Mesendoderm (in vitro differentiated cells): ENCODE measurements at regions not wholly inside any gene's neighbourhood (a gene's known extent, or its start where the extent isn't known, plus 50 kb on each side); places are given as distances from the start of the nearest gene placed in this dataset.

Experiments used
- DNase-seq: peaks from one replicate; pipeline ENCODE4 v3.0.0; 2013
- H2AK5ac ChIP-seq: 2 replicates; pipeline ENCODE4 v1.6.1; 2013; ENCODE audit warnings: low read length, inconsistent platforms
- H2BK120ac ChIP-seq: 2 replicates; pipeline ENCODE4 v1.6.1; 2013; ENCODE audit warnings: low read depth, mild to moderate bottlenecking, low read length, moderate library complexity, mixed read lengths
- H2BK15ac ChIP-seq: replicated peaks from 2 replicates; pipeline ENCODE4 v1.6.1; 2013; ENCODE audit warnings: low read depth, mild to moderate bottlenecking, moderate library complexity
- H2BK5ac ChIP-seq: 2 replicates; pipeline ENCODE4 v1.6.1; 2013; ENCODE audit warnings: low read length, inconsistent platforms
- H3K18ac ChIP-seq: 2 replicates; pipeline ENCODE4 v1.6.1; 2013; ENCODE audit warnings: mild to moderate bottlenecking, low read length, mixed read lengths
- H3K23ac ChIP-seq: one replicate; pipeline ENCODE4 v1.6.1; 2013; ENCODE audit warnings: low read length
- H3K27ac ChIP-seq: 2 replicates; pipeline ENCODE4 v1.5.1; 2013; ENCODE audit warnings: low read depth, mild to moderate bottlenecking, inconsistent platforms, low read length, moderate library complexity
- H3K27me3 ChIP-seq: 2 replicates; pipeline ENCODE4 v1.6.1; 2013; ENCODE audit warnings: low read length, control low read depth, mild to moderate bottlenecking, inconsistent platforms; ENCODE audit not compliant: insufficient read depth, poor library complexity
- H3K36me3 ChIP-seq: 2 replicates; pipeline ENCODE4 v1.6.1; 2013; ENCODE audit warnings: low read length, inconsistent platforms; ENCODE audit not compliant: control insufficient read depth, insufficient read depth
- H3K4ac ChIP-seq: one replicate; pipeline ENCODE4 v1.6.1; 2013; ENCODE audit warnings: low read depth, mild to moderate bottlenecking, low read length, moderate library complexity
- H3K4me1 ChIP-seq: 2 replicates; pipeline ENCODE4 v1.6.1; 2013; ENCODE audit warnings: low read depth, low read length, inconsistent platforms; ENCODE audit not compliant: control insufficient read depth
- H3K4me2 ChIP-seq: 2 replicates; pipeline ENCODE4 v1.6.1; 2013; ENCODE audit warnings: low read length
- H3K4me3 ChIP-seq: 2 replicates; pipeline ENCODE4 v1.5.1; 2013; ENCODE audit warnings: mild to moderate bottlenecking, low read length
- H3K56ac ChIP-seq: one replicate; pipeline ENCODE4 v1.6.1; 2013; ENCODE audit warnings: low read length
- H3K79me1 ChIP-seq: 2 replicates; pipeline ENCODE4 v1.6.1; 2013; ENCODE audit warnings: low read length, inconsistent platforms
- H3K79me2 ChIP-seq: 2 replicates; pipeline ENCODE4 v1.6.1; 2013; ENCODE audit warnings: mild to moderate bottlenecking, low read length; ENCODE audit not compliant: control insufficient read depth, insufficient read depth
- H3K9ac ChIP-seq: 2 replicates; pipeline ENCODE4 v1.6.1; 2013; ENCODE audit warnings: low read length, inconsistent platforms
- H4K5ac ChIP-seq: one replicate; pipeline ENCODE4 v1.6.1; 2013; ENCODE audit warnings: low read length
- H4K8ac ChIP-seq: one replicate; pipeline ENCODE4 v1.6.1; 2013; ENCODE audit warnings: low read depth, mild to moderate bottlenecking, control low read depth, low read length, moderate library complexity
- WGBS: extraction: QIAGEN DNeasy Blood & Tissue Kit; methylation state at CpG from one replicate; pipeline ENCODE4 v1.1.7; 2013; ENCODE audit warnings: low lambda C conversion rate, missing lambda C conversion rate; ENCODE audit not compliant: insufficient coverage; ENCODE audit errors: extremely low coverage; 5-methylcytosine and 5-hydroxymethylcytosine counted together

- Histone ChIP-seq H2BK15ac (no peak overlapping the region), H3K79me2 (no peaks in the 10 kb centered on the region), H3K36me3 (no peaks in the 10 kb centered on the region), H3K4me2 (no peak overlapping the region), H3K18ac (no peak overlapping the region), H3K4ac (no peak overlapping the region), H2AK5ac (no peak overlapping the region), H3K27me3 (no peaks in the 10 kb centered on the region), H3K23ac (no peak overlapping the region), H2BK5ac (no peak overlapping the region), H3K4me3 (no peak overlapping the region), H2BK120ac (no peak overlapping the region), H4K5ac (no peak overlapping the region), H3K79me1 (no peaks in the 10 kb centered on the region), H3K4me1 (no peaks in the 10 kb centered on the region), H4K8ac (no peak overlapping the region), H3K9ac (no peak overlapping the region), H3K56ac (no peak overlapping the region), H3K27ac (no peak overlapping the region)
- DNase-seq, result no peak
Observed at GRCh38 chr5:165673499-165673898, 2168.1 kb downstream of the MAT2B start.

GRCh38 chr5:165695796-165696195 is 2190.4 kb downstream of the MAT2B start:
- no peak overlapping the region for H3K56ac ChIP-seq
- no peaks in the 10 kb centered on the region for H3K4me1 ChIP-seq
- H3K27me3 ChIP-seq, result no peaks in the 10 kb centered on the region
- H4K5ac ChIP-seq, result no peak overlapping the region
- no peak overlapping the region for H3K4ac ChIP-seq
- no peaks in the 10 kb centered on the region for H3K79me1 ChIP-seq
- WGBS, result no CpG with 5 or more reads among the region's 1 CpG
- H3K27ac ChIP-seq, result no peak overlapping the region
- H3K36me3 ChIP-seq, result no peaks in the 10 kb centered on the region
- H3K9ac ChIP-seq, result no peak overlapping the region
- no peak overlapping the region for H2BK5ac ChIP-seq
- no peak overlapping the region for H3K4me3 ChIP-seq
- H3K18ac ChIP-seq, result no peak overlapping the region
- no peak for DNase-seq
- H3K4me2 ChIP-seq, result no peak overlapping the region
- no peak overlapping the region for H4K8ac ChIP-seq
- no peaks in the 10 kb centered on the region for H3K79me2 ChIP-seq
- no peak overlapping the region for H2BK15ac ChIP-seq
- no peak overlapping the region for H3K23ac ChIP-seq
- H2AK5ac ChIP-seq, result no peak overlapping the region
- no peak overlapping the region for H2BK120ac ChIP-seq

- Histone ChIP-seq H3K36me3 (no peaks in the 10 kb centered on the region), H4K5ac (no peak overlapping the region), H3K27ac (no peak overlapping the region), H3K27me3 (no peaks in the 10 kb centered on the region), H3K4ac (no peak overlapping the region), H3K4me3 (no peak overlapping the region), H2AK5ac (no peak overlapping the region), H3K18ac (no peak overlapping the region), H3K56ac (no peak overlapping the region), H3K23ac (no peak overlapping the region), H2BK5ac (no peak overlapping the region), H3K9ac (no peak overlapping the region), H2BK15ac (no peak overlapping the region), H3K79me1 (no peaks in the 10 kb centered on the region), H3K4me1 (no peaks in the 10 kb centered on the region), H3K79me2 (no peaks in the 10 kb centered on the region), H4K8ac (no peak overlapping the region), H2BK120ac (no peak overlapping the region), H3K4me2 (no peak overlapping the region)
- WGBS, result no CpG with 5 or more reads among the region's 1 CpG
- no peak for DNase-seq
Observed at GRCh38 chr5:165705960-165706359, 2200.5 kb downstream of the MAT2B start.

- no peak overlapping the region for H4K5ac ChIP-seq
- no peak overlapping the region for H3K27ac ChIP-seq
- H4K8ac ChIP-seq, result no peak overlapping the region
- H2BK5ac ChIP-seq, result no peak overlapping the region
- no peaks in the 10 kb centered on the region for H3K36me3 ChIP-seq
- no peak overlapping the region for H3K9ac ChIP-seq
- H3K79me2 ChIP-seq, result no peaks in the 10 kb centered on the region
- no peak overlapping the region for H3K4me2 ChIP-seq
- H3K23ac ChIP-seq, result no peak overlapping the region
- no peak overlapping the region for H3K18ac ChIP-seq
- H3K4ac ChIP-seq, result no peak overlapping the region
- no peak overlapping the region for H3K4me3 ChIP-seq
- H2BK120ac ChIP-seq, result no peak overlapping the region
- H3K4me1 ChIP-seq, result no peaks in the 10 kb centered on the region
- no peaks in the 10 kb centered on the region for H3K79me1 ChIP-seq
- DNase-seq, result no peak
- WGBS, result no CpG with 5 or more reads among the region's 3 CpGs
- no peak overlapping the region for H3K56ac ChIP-seq
- H2AK5ac ChIP-seq, result no peak overlapping the region
- H2BK15ac ChIP-seq, result no peak overlapping the region
- H3K27me3 ChIP-seq, result no peaks in the 10 kb centered on the region
Observed at GRCh38 chr5:165712011-165712410, 2206.6 kb downstream of the MAT2B start.

GRCh38 chr5:165714598-165714997 is 2209.2 kb downstream of the MAT2B start:
- Histone ChIP-seq H3K27me3 (no peaks in the 10 kb centered on the region), H2BK15ac (no peak overlapping the region), H3K36me3 (no peaks in the 10 kb centered on the region), H3K79me1 (no peaks in the 10 kb centered on the region), H4K8ac (no peak overlapping the region), H3K4ac (no peak overlapping the region), H3K23ac (no peak overlapping the region), H3K79me2 (no peaks in the 10 kb centered on the region), H3K27ac (no peak overlapping the region), H2BK5ac (no peak overlapping the region), H2AK5ac (no peak overlapping the region), H2BK120ac (no peak overlapping the region), H3K4me3 (no peak overlapping the region), H3K4me1 (no peaks in the 10 kb centered on the region), H3K56ac (no peak overlapping the region), H4K5ac (no peak overlapping the region), H3K18ac (no peak overlapping the region), H3K4me2 (no peak overlapping the region), H3K9ac (no peak overlapping the region)
- DNase-seq, result no peak
- WGBS, result no CpG with 5 or more reads among the region's 1 CpG

- H3K56ac ChIP-seq, result no peak overlapping the region
- H3K9ac ChIP-seq, result no peak overlapping the region
- H4K5ac ChIP-seq, result no peak overlapping the region
- H3K4me1 ChIP-seq, result no peaks in the 10 kb centered on the region
- H3K36me3 ChIP-seq, result no peaks in the 10 kb centered on the region
- DNase-seq, result no peak
- no peaks in the 10 kb centered on the region for H3K79me2 ChIP-seq
- no CpG with 5 or more reads among the region's 3 CpGs for WGBS
- no peak overlapping the region for H2BK120ac ChIP-seq
- no peaks in the 10 kb centered on the region for H3K79me1 ChIP-seq
- H3K4ac ChIP-seq, result no peak overlapping the region
- H4K8ac ChIP-seq, result no peak overlapping the region
- H3K18ac ChIP-seq, result no peak overlapping the region
- no peak overlapping the region for H3K23ac ChIP-seq
- H2BK5ac ChIP-seq, result no peak overlapping the region
- H3K4me2 ChIP-seq, result no peak overlapping the region
- H3K27ac ChIP-seq, result no peak overlapping the region
- no peaks in the 10 kb centered on the region for H3K27me3 ChIP-seq
- H2BK15ac ChIP-seq, result no peak overlapping the region
- H3K4me3 ChIP-seq, result no peak overlapping the region
- H2AK5ac ChIP-seq, result no peak overlapping the region
Observed at GRCh38 chr5:165720901-165721300, 2215.5 kb downstream of the MAT2B start.
